H1 (cell line): ENCODE measurements at regions not wholly inside any gene's neighbourhood (a gene's known extent, or its start where the extent isn't known, plus 50 kb on each side); places are given as distances from the start of the nearest gene placed in this dataset.

Experiments
- CTCF ChIP-seq, 3 experiments: IDR thresholded peaks; 1 replicate in 2 of 3; 2 replicates in 1 of 3; pipeline versions ENCODE4 v1.5.1 to v1.6.1; 2011; ENCODE audit warnings: low read length in 3 of 3, mild to moderate bottlenecking in 3 of 3, inconsistent platforms in 2 of 3, low read depth in 1 of 3, moderate library complexity in 1 of 3; ENCODE audit not compliant: insufficient read depth in 1 of 3; ENCODE audit errors: control extremely low read depth in 1 of 3
- EZH2 ChIP-seq: fragments of 200-600 bp; sonication (generic); IDR thresholded peaks from 2 replicates; pipeline ENCODE4 v1.7.1; 2012; ENCODE audit warnings: low read depth, mild to moderate bottlenecking, moderate library complexity, low read length, inconsistent platforms; ENCODE audit not compliant: severe bottlenecking
- HDAC2 ChIP-seq, 2 experiments: fragments of 300-600 bp in 1 of 2; sonication (generic) in 1 of 2; IDR thresholded peaks; 2 replicates each; pipeline ENCODE4 v1.6.1; 2011 to 2012; ENCODE audit warnings: low read depth in 2 of 2, low read length in 2 of 2, mild to moderate bottlenecking in 2 of 2, moderate library complexity in 2 of 2, borderline replicate concordance in 1 of 2, inconsistent platforms in 1 of 2
- SP1 ChIP-seq: IDR thresholded peaks from 2 replicates; pipeline ENCODE4 v1.6.1; 2011; ENCODE audit warnings: low read depth, low read length

- TF ChIP-seq EZH2: no peak
- TF ChIP-seq CTCF (IDR thresholded peaks at IDR 0.05; ENCODE audit: control extremely low read depth in 1 of 3, insufficient read depth in 1 of 3, low read depth in 1 of 3, low read length in 3 of 3): no peak
- no peak for TF ChIP-seq SP1
- no peak for TF ChIP-seq HDAC2 (IDR thresholded peaks at IDR 0.05; ENCODE audit: borderline replicate concordance in 1 of 2, low read depth in 2 of 2, low read length in 2 of 2)
Observed at GRCh38 chr15:53251996-53252395, 461.9 kb upstream of the ONECUT1 start.
